ENCODE measurements at regions not wholly inside any gene's neighbourhood (a gene's known extent, or its start where the extent isn't known, plus 50 kb on each side); places are given as distances from the start of the nearest gene placed in this dataset.

GRCh38 chr9:103068753-103069152 lies 73.6 kb downstream of the CYLC2 start:
- no peak overlapping the region for H3K4me3 ChIP-seq (ENCODE audit: low read depth, low read length)
- TF ChIP-seq, protein P1, sequence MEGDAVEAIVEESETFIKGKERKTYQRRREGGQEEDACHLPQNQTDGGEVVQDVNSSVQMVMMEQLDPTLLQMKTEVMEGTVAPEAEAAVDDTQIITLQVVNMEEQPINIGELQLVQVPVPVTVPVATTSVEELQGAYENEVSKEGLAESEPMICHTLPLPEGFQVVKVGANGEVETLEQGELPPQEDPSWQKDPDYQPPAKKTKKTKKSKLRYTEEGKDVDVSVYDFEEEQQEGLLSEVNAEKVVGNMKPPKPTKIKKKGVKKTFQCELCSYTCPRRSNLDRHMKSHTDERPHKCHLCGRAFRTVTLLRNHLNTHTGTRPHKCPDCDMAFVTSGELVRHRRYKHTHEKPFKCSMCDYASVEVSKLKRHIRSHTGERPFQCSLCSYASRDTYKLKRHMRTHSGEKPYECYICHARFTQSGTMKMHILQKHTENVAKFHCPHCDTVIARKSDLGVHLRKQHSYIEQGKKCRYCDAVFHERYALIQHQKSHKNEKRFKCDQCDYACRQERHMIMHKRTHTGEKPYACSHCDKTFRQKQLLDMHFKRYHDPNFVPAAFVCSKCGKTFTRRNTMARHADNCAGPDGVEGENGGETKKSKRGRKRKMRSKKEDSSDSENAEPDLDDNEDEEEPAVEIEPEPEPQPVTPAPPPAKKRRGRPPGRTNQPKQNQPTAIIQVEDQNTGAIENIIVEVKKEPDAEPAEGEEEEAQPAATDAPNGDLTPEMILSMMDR (IDR thresholded peaks at IDR 0.05; ENCODE audit: low read depth, low read length, missing control alignments), result no peak
- no peak overlapping the region for H3K27ac ChIP-seq
- no peaks in the 10 kb centered on the region for H3K36me3 ChIP-seq (replicated peaks)
- peak; percentile 3 for DNase-seq
- in situ Hi-C loops (cut with HindIII; ENCODE audit: low pct_ligation_motif_present, low sequenced_read_pairs), result no loop called here
- H3K27me3 ChIP-seq (replicated peaks), result no peaks in the 10 kb centered on the region

- DNase-seq, result no peak
- in situ Hi-C loops (cut with HindIII; ENCODE audit: low pct_ligation_motif_present, low sequenced_read_pairs), result no loop called here
- no peaks in the 10 kb centered on the region for H3K27me3 ChIP-seq (replicated peaks)
- H3K4me3 ChIP-seq (ENCODE audit: low read depth, low read length), result no peak overlapping the region
- H3K27ac ChIP-seq, result no peak overlapping the region
- no peaks in the 10 kb centered on the region for H3K36me3 ChIP-seq (replicated peaks)
- TF ChIP-seq, protein P1 (IDR thresholded peaks at IDR 0.05; ENCODE audit: low read depth, low read length, missing control alignments), result no peak
Measured at GRCh38 chr9:103078581-103078980, 83.4 kb downstream of the CYLC2 start.

GRCh38 chr9:103082494-103082893 lies 87.4 kb downstream of the CYLC2 start:
- Histone ChIP-seq H3K27ac (no peak overlapping the region), H3K27me3 (replicated peaks) (no peaks in the 10 kb centered on the region), H3K36me3 (replicated peaks) (no peaks in the 10 kb centered on the region), H3K4me3 (ENCODE audit: low read depth, low read length) (no peak overlapping the region)
- TF ChIP-seq, protein P1 (IDR thresholded peaks at IDR 0.05; ENCODE audit: low read depth, low read length, missing control alignments), result no peak
- in situ Hi-C loops (cut with HindIII; ENCODE audit: low pct_ligation_motif_present, low sequenced_read_pairs), result no loop called here
- no peak for DNase-seq

- Histone ChIP-seq H3K27me3 (replicated peaks) (no peaks in the 10 kb centered on the region), H3K27ac (no peak overlapping the region), H3K4me3 (ENCODE audit: low read depth, low read length) (no peak overlapping the region), H3K36me3 (replicated peaks) (no peaks in the 10 kb centered on the region)
- in situ Hi-C loops (cut with HindIII; ENCODE audit: low pct_ligation_motif_present, low sequenced_read_pairs), result no loop called here
- no peak for DNase-seq
- TF ChIP-seq, protein P1 (IDR thresholded peaks at IDR 0.05; ENCODE audit: low read depth, low read length, missing control alignments), result no peak
Measured at GRCh38 chr9:103089357-103089756, 94.2 kb downstream of the CYLC2 start.

GRCh38 chr9:103104101-103104500 lies 109.0 kb downstream of the CYLC2 start:
- Histone ChIP-seq H3K27me3 (replicated peaks) (no peaks in the 10 kb centered on the region), H3K27ac (no peak overlapping the region), H3K4me3 (ENCODE audit: low read depth, low read length) (no peak overlapping the region), H3K36me3 (replicated peaks) (no peaks in the 10 kb centered on the region)
- TF ChIP-seq, protein P1 (IDR thresholded peaks at IDR 0.05; ENCODE audit: low read depth, low read length, missing control alignments), result no peak
- in situ Hi-C loops (cut with HindIII; ENCODE audit: low pct_ligation_motif_present, low sequenced_read_pairs), result no loop called here
- no peak for DNase-seq

GRCh38 chr9:103116246-103116645 lies 121.1 kb downstream of the CYLC2 start:
- Histone ChIP-seq H3K36me3 (replicated peaks) (no peaks in the 10 kb centered on the region), H3K27me3 (replicated peaks) (no peaks in the 10 kb centered on the region), H3K27ac (no peak overlapping the region), H3K4me3 (ENCODE audit: low read depth, low read length) (no peak overlapping the region)
- TF ChIP-seq, protein P1 (IDR thresholded peaks at IDR 0.05; ENCODE audit: low read depth, low read length, missing control alignments), result no peak
- no peak for DNase-seq
- in situ Hi-C loops (cut with HindIII; ENCODE audit: low pct_ligation_motif_present, low sequenced_read_pairs), result no loop called here

Data from brain microvascular endothelial cell (primary cell).